SK-N-SH (cell line): ENCODE measurements at regions not wholly inside any gene's neighbourhood (a gene's known extent, or its start where the extent isn't known, plus 50 kb on each side); places are given as distances from the start of the nearest gene placed in this dataset.

Experiments
- CTCF ChIA-PET: fragments of 300-600, 350-600 bp; formaldehyde crosslinking; extraction: SDS; loops from one replicate; lab custom pipeline; 2021; lab: Yijun Ruan, JAX
- POLR2A ChIA-PET: fragments of 350-600 bp; sonication (Branson Sonifier 250); formaldehyde crosslinking; extraction: SDS; loops from one replicate; lab custom pipeline; 2020; ENCODE audit warnings: antibody characterized with exemption, inconsistent platforms; lab: Yijun Ruan, JAX
- DNase-seq: peaks from one replicate; pipeline ENCODE4 v3.0.0; 2012
- H2AFZ ChIP-seq: fragments of 200-600 bp; sonication (generic); 2 replicates; pipeline ENCODE4 v1.8.1; 2016; ENCODE audit warnings: antibody characterized with exemption, mild to moderate bottlenecking, low read depth
- H3F3A ChIP-seq: fragments of 200-600 bp; sonication (generic); replicated peaks from 2 replicates; pipeline ENCODE3; 2016; ENCODE audit warnings: antibody characterized with exemption, mild to moderate bottlenecking; ENCODE audit not compliant: insufficient read depth
- H3K27ac ChIP-seq, 2 experiments: fragments of 200-500 bp in 1 of 2; fragments of 200-600 bp in 1 of 2; sonication (Bioruptor generic) in 1 of 2; sonication (generic), shearing (Covaris generic) in 1 of 2; 2 replicates each; pipeline versions ENCODE4 v1.5.1 to v1.6.1; 2014 to 2016; ENCODE audit warnings: low read depth in 2 of 2, inconsistent platforms in 1 of 2, low read length in 1 of 2, mild to moderate bottlenecking in 1 of 2, mixed read lengths in 1 of 2
- H3K27me3 ChIP-seq: fragments of 200-600 bp; sonication (generic), shearing (Covaris generic); 2 replicates; pipeline ENCODE4 v1.6.1; 2016; ENCODE audit warnings: mixed run types; ENCODE audit not compliant: insufficient read depth
- H3K36me3 ChIP-seq, 2 experiments: fragments of 200-500 bp in 1 of 2; fragments of 200-600 bp in 1 of 2; sonication (Bioruptor generic) in 1 of 2; sonication (generic) in 1 of 2; replicated peaks in 1 of 2; 2 replicates each; pipeline versions ENCODE3 to v1.5.1; 2014 to 2016; ENCODE audit warnings: low read length in 1 of 2, mild to moderate bottlenecking in 1 of 2; ENCODE audit not compliant: insufficient read depth in 2 of 2, control insufficient read depth in 1 of 2
- H3K4me1 ChIP-seq, 2 experiments: fragments of 200-500 bp in 1 of 2; fragments of 200-600 bp in 1 of 2; sonication (Bioruptor generic) in 1 of 2; sonication (generic), shearing (Covaris generic) in 1 of 2; 2 replicates each; pipeline versions ENCODE4 v1.5.1 to v1.6.1; 2014 to 2016; ENCODE audit warnings: low read depth in 1 of 2, low read length in 1 of 2, mixed run types in 1 of 2; ENCODE audit not compliant: insufficient read depth in 2 of 2, control insufficient read depth in 1 of 2
- H3K4me2 ChIP-seq: fragments of 200-600 bp; sonication (generic), shearing (Covaris generic); 2 replicates; pipeline ENCODE4 v1.6.1; 2017; ENCODE audit warnings: mixed run types
- H3K4me3 ChIP-seq, 2 experiments: fragments of 200-500 bp in 1 of 2; fragments of 200-600 bp in 1 of 2; sonication (Bioruptor generic) in 1 of 2; sonication (generic), shearing (Covaris generic) in 1 of 2; 2 replicates each; pipeline versions ENCODE4 v1.5.1 to v1.8.1; 2014 to 2016; ENCODE audit warnings: low read depth in 2 of 2, inconsistent platforms in 1 of 2, low read length in 1 of 2, mild to moderate bottlenecking in 1 of 2, mixed read lengths in 1 of 2, moderate library complexity in 1 of 2
- H3K79me2 ChIP-seq: fragments of 200-600 bp; sonication (generic); 2 replicates; pipeline ENCODE4 v1.8.1; 2017; ENCODE audit warnings: mild to moderate bottlenecking; ENCODE audit not compliant: insufficient read depth
- H3K9ac ChIP-seq: fragments of 200-600 bp; sonication (generic); 2 replicates; pipeline ENCODE4 v1.6.1; 2017; ENCODE audit warnings: mixed run types
- H3K9me2 ChIP-seq: fragments of 200-600 bp; sonication (generic); 2 replicates; pipeline ENCODE4 v1.6.1; 2017; ENCODE audit warnings: mixed run types
- H3K9me3 ChIP-seq: fragments of 200-600 bp; sonication (generic); 2 replicates; pipeline ENCODE4 v1.6.1; 2017; ENCODE audit warnings: mixed run types, mild to moderate bottlenecking, moderate library complexity
- H4K20me1 ChIP-seq: fragments of 200-600 bp; sonication (generic); 2 replicates; pipeline ENCODE4 v1.6.1; 2017; ENCODE audit warnings: mild to moderate bottlenecking, mixed run types; ENCODE audit not compliant: insufficient read depth
- CHD2 ChIP-seq: fragments of 150-350 bp; IDR thresholded peaks from 2 replicates; pipeline ENCODE4 v1.6.1; 2018; ENCODE audit warnings: low read length; ENCODE audit not compliant: partially characterized antibody
- ELF1 ChIP-seq: IDR thresholded peaks from 2 replicates; pipeline ENCODE4 v1.4.0; 2012
- EP300 ChIP-seq, 2 experiments: IDR thresholded peaks; 2 replicates each; pipeline versions ENCODE4 v1.4.0 to v1.6.1; 2012; ENCODE audit warnings: borderline replicate concordance in 1 of 2, low read depth in 1 of 2, low read length in 1 of 2
- FOSL2 ChIP-seq: IDR thresholded peaks from 2 replicates; pipeline ENCODE4 v1.4.0; 2012; ENCODE audit warnings: low read depth, mild to moderate bottlenecking, moderate library complexity, borderline replicate concordance
- FOXJ3 ChIP-seq: sonication (generic); formaldehyde crosslinking; IDR thresholded peaks from 2 replicates; pipeline ENCODE4 v1.5.1; 2020; ENCODE audit warnings: mild to moderate bottlenecking, missing genetic modification reagents
- FOXM1 ChIP-seq: IDR thresholded peaks from 2 replicates; pipeline ENCODE4 v1.4.0; 2012; ENCODE audit warnings: low read depth, mild to moderate bottlenecking
- JUND ChIP-seq: IDR thresholded peaks from 2 replicates; pipeline ENCODE4 v1.4.0; 2012
- MEF2A ChIP-seq: IDR thresholded peaks from 2 replicates; pipeline ENCODE4 v1.4.0; 2012; ENCODE audit warnings: low read depth, borderline replicate concordance
- NFIC ChIP-seq: IDR thresholded peaks from 2 replicates; pipeline ENCODE4 v1.4.0; 2012; ENCODE audit warnings: borderline replicate concordance
- RAD21 ChIP-seq: IDR thresholded peaks from 2 replicates; pipeline ENCODE4 v1.6.1; 2012; ENCODE audit warnings: mild to moderate bottlenecking, low read length
- SIN3A ChIP-seq: IDR thresholded peaks from 2 replicates; pipeline ENCODE4 v1.6.1; 2012; ENCODE audit warnings: low read depth, mild to moderate bottlenecking, low read length, moderate library complexity, borderline replicate concordance
- TEAD4 ChIP-seq: IDR thresholded peaks from 2 replicates; pipeline ENCODE4 v1.4.0; 2012; ENCODE audit warnings: mild to moderate bottlenecking, borderline replicate concordance; ENCODE audit not compliant: insufficient read depth
- USF1 ChIP-seq: IDR thresholded peaks from 2 replicates; pipeline ENCODE4 v1.4.0; 2012; ENCODE audit warnings: low read depth, borderline replicate concordance
- USF2 ChIP-seq: fragments of 150-350 bp; IDR thresholded peaks from 2 replicates; pipeline ENCODE4 v1.6.1; 2017; ENCODE audit warnings: antibody characterized with exemption, low read length, low read depth, borderline replicate concordance
- YY1 ChIP-seq: IDR thresholded peaks from 2 replicates; pipeline ENCODE4 v1.4.0; 2012; ENCODE audit warnings: low read depth, mild to moderate bottlenecking
- WGBS: methylation state at CpG from one replicate; pipeline ENCODE4 v1.1.6; 2017; ENCODE audit warnings: low lambda C conversion rate; 5-methylcytosine and 5-hydroxymethylcytosine counted together
- TF ChIP-seq, protein P1 (sequence below): IDR thresholded peaks from 2 replicates; pipeline ENCODE4 v1.4.0; 2012; ENCODE audit warnings: low read depth, borderline replicate concordance

GRCh38 chr20:56860413-56860812 is 231.3 kb downstream of the TFAP2C start:
- 10% methylated on average over 5 of the region's 5 CpGs for WGBS
- H3K4me3 ChIP-seq = no peak overlapping the region
- H3K9me3 ChIP-seq = no peaks in the 10 kb centered on the region

DNA sequence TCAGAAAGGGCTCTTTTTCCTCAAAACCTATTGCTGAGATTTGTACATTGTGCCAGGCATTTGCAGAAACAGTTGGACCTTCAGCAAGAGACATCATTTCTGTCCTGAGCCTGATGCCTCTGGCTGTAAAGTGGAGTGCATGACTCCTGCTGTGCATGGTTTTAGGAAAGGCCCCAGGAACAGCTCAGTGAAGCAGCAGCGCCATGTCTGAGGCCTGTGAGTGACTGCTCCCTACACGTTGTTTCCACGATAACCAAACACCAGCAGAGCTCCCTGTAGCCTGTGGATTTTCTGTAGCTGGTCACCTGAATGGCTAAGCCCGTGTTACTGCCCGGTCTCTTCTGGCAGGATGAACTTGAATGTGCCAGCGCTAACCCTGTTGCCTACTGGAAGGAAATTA is 232.5 kb downstream of the TFAP2C start:
- Histone ChIP-seq H3K4me2 (no peak overlapping the region), H3K9me3 (no peaks in the 10 kb centered on the region), H3F3A (no peaks in the 10 kb centered on the region), H2AFZ (no peak overlapping the region), H4K20me1 (no peaks in the 10 kb centered on the region), H3K4me3 (no peak overlapping the region), H3K27me3 (peaks cover 36% of the 10 kb centered on the region), H3K9ac (no peak overlapping the region), H3K27ac (no peak overlapping the region), H3K9me2 (no peaks in the 10 kb centered on the region), H3K36me3 (no peaks in the 10 kb centered on the region), H3K4me1 (no peaks in the 10 kb centered on the region), H3K79me2 (no peaks in the 10 kb centered on the region)
- POLR2A ChIA-PET = no interaction called here
- WGBS = 17% methylated on average over 2 of the region's 6 CpGs
- TF ChIP-seq YY1 = no peak
- TF ChIP-seq ELF1 = no peak
- no peak for TF ChIP-seq EP300 (IDR thresholded peaks at IDR 0.05; ENCODE audit: borderline replicate concordance in 1 of 2, low read depth in 1 of 2, low read length in 1 of 2)
- CTCF ChIA-PET = no interaction called here
- DNase-seq = no peak

More at GRCh38 chr20:56860413-56860812, 231.3 kb downstream of the TFAP2C start:
- H3F3A ChIP-seq = no peaks in the 10 kb centered on the region
- no peak overlapping the region for H2AFZ ChIP-seq
- no peak for DNase-seq
- no peak for TF ChIP-seq TEAD4
- no peak for TF ChIP-seq SIN3A
- TF ChIP-seq FOXM1 = no peak
- no peak for TF ChIP-seq YY1
- TF ChIP-seq MEF2A = no peak
- TF ChIP-seq CHD2 = no peak
- no peak for TF ChIP-seq NFIC
- no peak for TF ChIP-seq JUND
- TF ChIP-seq, protein P1, sequence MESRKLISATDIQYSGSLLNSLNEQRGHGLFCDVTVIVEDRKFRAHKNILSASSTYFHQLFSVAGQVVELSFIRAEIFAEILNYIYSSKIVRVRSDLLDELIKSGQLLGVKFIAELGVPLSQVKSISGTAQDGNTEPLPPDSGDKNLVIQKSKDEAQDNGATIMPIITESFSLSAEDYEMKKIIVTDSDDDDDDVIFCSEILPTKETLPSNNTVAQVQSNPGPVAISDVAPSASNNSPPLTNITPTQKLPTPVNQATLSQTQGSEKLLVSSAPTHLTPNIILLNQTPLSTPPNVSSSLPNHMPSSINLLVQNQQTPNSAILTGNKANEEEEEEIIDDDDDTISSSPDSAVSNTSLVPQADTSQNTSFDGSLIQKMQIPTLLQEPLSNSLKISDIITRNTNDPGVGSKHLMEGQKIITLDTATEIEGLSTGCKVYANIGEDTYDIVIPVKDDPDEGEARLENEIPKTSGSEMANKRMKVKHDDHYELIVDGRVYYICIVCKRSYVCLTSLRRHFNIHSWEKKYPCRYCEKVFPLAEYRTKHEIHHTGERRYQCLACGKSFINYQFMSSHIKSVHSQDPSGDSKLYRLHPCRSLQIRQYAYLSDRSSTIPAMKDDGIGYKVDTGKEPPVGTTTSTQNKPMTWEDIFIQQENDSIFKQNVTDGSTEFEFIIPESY = no peak
- no peak for TF ChIP-seq RAD21
- no peak for TF ChIP-seq FOXJ3
- no peak for TF ChIP-seq USF1
- TF ChIP-seq FOSL2 = no peak
- TF ChIP-seq EP300 (IDR thresholded peaks at IDR 0.05; ENCODE audit: borderline replicate concordance in 1 of 2, low read depth in 1 of 2, low read length in 1 of 2) = no peak
- TF ChIP-seq USF2 = no peak
- no peaks in the 10 kb centered on the region for H3K79me2 ChIP-seq
- H3K9me2 ChIP-seq = no peaks in the 10 kb centered on the region
- H3K9ac ChIP-seq = no peak overlapping the region
- H4K20me1 ChIP-seq = no peaks in the 10 kb centered on the region
- no peak overlapping the region for H3K4me2 ChIP-seq
- no peaks in the 10 kb centered on the region for H3K4me1 ChIP-seq
- no peaks in the 10 kb centered on the region for H3K36me3 ChIP-seq
- ChIA-PET CTCF (no interaction called here), POLR2A (no interaction called here)
- peaks cover 31% of the 10 kb centered on the region for H3K27me3 ChIP-seq
- no peak overlapping the region for H3K27ac ChIP-seq
